Astrocyte of the spinal cord (primary cell): ENCODE measurements at regions not wholly inside any gene's neighbourhood (a gene's known extent, or its start where the extent isn't known, plus 50 kb on each side); places are given as distances from the start of the nearest gene placed in this dataset.

ENCODE experiments used
- DNase-seq: peaks from one replicate; pipeline ENCODE4 v3.0.0; 2011; ENCODE audit warnings: low read depth, low spot score
- H3K4me3 ChIP-seq: 2 replicates; pipeline ENCODE4 v1.5.1; 2011; ENCODE audit warnings: low read depth, mild to moderate bottlenecking, low read length, moderate library complexity
- CTCF ChIP-seq: IDR thresholded peaks from 2 replicates; pipeline ENCODE4 v1.5.1; 2012; ENCODE audit warnings: low read depth, mild to moderate bottlenecking, low read length, inconsistent platforms
- in situ Hi-C: cut with HindIII; loops from 2 replicates; pipeline ENCODE4 v1.10.0; 2017; ENCODE audit warnings: low sequenced_read_pairs

- DNase-seq: no peak
- no peak for TF ChIP-seq CTCF
- H3K4me3 ChIP-seq: no peak overlapping the region
- in situ Hi-C loops: no loop called here
Measured at GRCh38 chr1:101158424-101158823, 78.4 kb upstream of the S1PR1 start.

GRCh38 chr1:101154547-101154946 lies 82.3 kb upstream of the S1PR1 start:
- no peak for DNase-seq
- no peak overlapping the region for H3K4me3 ChIP-seq
- in situ Hi-C loops: no loop called here
- no peak for TF ChIP-seq CTCF

- H3K4me3 ChIP-seq: no peak overlapping the region
- no peak for TF ChIP-seq CTCF
- no peak for DNase-seq
- in situ Hi-C loops: no loop called here
Measured at GRCh38 chr1:101153692-101154091, 83.1 kb upstream of the S1PR1 start.

- no peak for TF ChIP-seq CTCF
- in situ Hi-C loops: no loop called here
- no peak for DNase-seq
- no peak overlapping the region for H3K4me3 ChIP-seq
Measured at GRCh38 chr1:101152633-101153032, 84.2 kb upstream of the S1PR1 start.

GRCh38 chr1:101151286-101151685 lies 85.5 kb upstream of the S1PR1 start:
- no peak for DNase-seq
- TF ChIP-seq CTCF: no peak
- in situ Hi-C loops: no loop called here
- no peak overlapping the region for H3K4me3 ChIP-seq

GRCh38 chr1:101150670-101151069 lies 86.1 kb upstream of the S1PR1 start:
- in situ Hi-C loops: no loop called here
- no peak overlapping the region for H3K4me3 ChIP-seq
- TF ChIP-seq CTCF: no peak
- no peak for DNase-seq

- no peak for DNase-seq
- TF ChIP-seq CTCF: no peak
- in situ Hi-C loops: no loop called here
- H3K4me3 ChIP-seq: no peak overlapping the region
Measured at GRCh38 chr1:101150266-101150665, 86.6 kb upstream of the S1PR1 start.
